ENCODE measurements at regions not wholly inside any gene's neighbourhood (a gene's known extent, or its start where the extent isn't known, plus 50 kb on each side); places are given as distances from the start of the nearest gene placed in this dataset.
A peak's percentile ranks its signal among the peaks of the same experiment; 100 is the strongest.

- no peak for DNase-seq
- H3K4me3 Mint-ChIP-seq, result no peak overlapping the region
- no peaks in the 10 kb centered on the region for H3K9me3 Mint-ChIP-seq
- H3K27me3 Mint-ChIP-seq (ENCODE audit: low read depth), result peaks cover 3% of the 10 kb centered on the region
- peaks cover 2% of the 10 kb centered on the region for H3K4me1 Mint-ChIP-seq (ENCODE audit: low read depth)
- H3K36me3 Mint-ChIP-seq (ENCODE audit: insufficient read depth), result no peaks in the 10 kb centered on the region
- ATAC-seq, result no peak
Measured at GRCh38 chr5:72608926-72609325, 101.7 kb upstream of the ZNF366 start.

- ATAC-seq (no peak), DNase-seq (no peak)
- H3K4me1 Mint-ChIP-seq (ENCODE audit: low read depth), result peaks cover 2% of the 10 kb centered on the region
- peaks cover 3% of the 10 kb centered on the region for H3K27me3 Mint-ChIP-seq (ENCODE audit: low read depth)
- H3K9me3 Mint-ChIP-seq, result no peaks in the 10 kb centered on the region
- no peaks in the 10 kb centered on the region for H3K36me3 Mint-ChIP-seq (ENCODE audit: insufficient read depth)
- H3K4me3 Mint-ChIP-seq, result no peak overlapping the region
Measured at GRCh38 chr5:72608297-72608696, 101.1 kb upstream of the ZNF366 start.

- H3K4me1 Mint-ChIP-seq (ENCODE audit: low read depth), result peaks cover 2% of the 10 kb centered on the region
- no peaks in the 10 kb centered on the region for H3K9me3 Mint-ChIP-seq
- ATAC-seq, result peak in 1 of 2 donors; percentile 7
- peaks cover 3% of the 10 kb centered on the region for H3K27me3 Mint-ChIP-seq (ENCODE audit: low read depth)
- DNase-seq, result no peak
- no peaks in the 10 kb centered on the region for H3K36me3 Mint-ChIP-seq (ENCODE audit: insufficient read depth)
- no peak overlapping the region for H3K4me3 Mint-ChIP-seq
Measured at GRCh38 chr5:72607381-72607780, 100.2 kb upstream of the ZNF366 start.

GRCh38 chr5:72606525-72606924 is 99.3 kb upstream of the ZNF366 start:
- Mint-ChIP-seq H3K9me3 (no peaks in the 10 kb centered on the region), H3K27me3 (ENCODE audit: low read depth) (peaks cover 3% of the 10 kb centered on the region), H3K4me3 (no peak overlapping the region), H3K36me3 (ENCODE audit: insufficient read depth) (no peaks in the 10 kb centered on the region), H3K4me1 (ENCODE audit: low read depth) (peaks cover 2% of the 10 kb centered on the region)
- DNase-seq, result no peak
- no peak for ATAC-seq

GRCh38 chr5:72605632-72606031 is 98.4 kb upstream of the ZNF366 start:
- H3K4me3 Mint-ChIP-seq, result no peak overlapping the region
- no peaks in the 10 kb centered on the region for H3K36me3 Mint-ChIP-seq (ENCODE audit: insufficient read depth)
- H3K4me1 Mint-ChIP-seq (ENCODE audit: low read depth), result no peaks in the 10 kb centered on the region
- DNase-seq, result no peak
- peaks cover 3% of the 10 kb centered on the region for H3K27me3 Mint-ChIP-seq (ENCODE audit: low read depth)
- no peak for ATAC-seq
- no peaks in the 10 kb centered on the region for H3K9me3 Mint-ChIP-seq

GRCh38 chr5:72604798-72605154 is 97.6 kb upstream of the ZNF366 start:
- Mint-ChIP-seq H3K4me1 (ENCODE audit: low read depth) (no peaks in the 10 kb centered on the region), H3K36me3 (ENCODE audit: insufficient read depth) (no peaks in the 10 kb centered on the region), H3K4me3 (no peak overlapping the region), H3K9me3 (no peaks in the 10 kb centered on the region), H3K27me3 (ENCODE audit: low read depth) (no peaks in the 10 kb centered on the region)
- ATAC-seq (no peak), DNase-seq (no peak)

- H3K9me3 Mint-ChIP-seq, result peaks cover under 1% of the 10 kb centered on the region
- DNase-seq (no peak), ATAC-seq (no peak)
- no peaks in the 10 kb centered on the region for H3K36me3 Mint-ChIP-seq (ENCODE audit: insufficient read depth)
- H3K27me3 Mint-ChIP-seq (ENCODE audit: low read depth), result no peaks in the 10 kb centered on the region
- no peak overlapping the region for H3K4me3 Mint-ChIP-seq
- no peaks in the 10 kb centered on the region for H3K4me1 Mint-ChIP-seq (ENCODE audit: low read depth)
Measured at GRCh38 chr5:72604111-72604797, 97.0 kb upstream of the ZNF366 start.

GRCh38 chr5:72602696-72603685 is 95.8 kb upstream of the ZNF366 start:
- ATAC-seq (no peak), DNase-seq (no peak)
- Mint-ChIP-seq H3K36me3 (ENCODE audit: insufficient read depth) (no peaks in the 10 kb centered on the region), H3K27me3 (ENCODE audit: low read depth) (no peaks in the 10 kb centered on the region), H3K4me3 (no peak overlapping the region), H3K4me1 (ENCODE audit: low read depth) (no peaks in the 10 kb centered on the region), H3K9me3 (peaks cover 8% of the 10 kb centered on the region)

GRCh38 chr5:72601861-72602260 is 94.7 kb upstream of the ZNF366 start:
- no peaks in the 10 kb centered on the region for H3K27me3 Mint-ChIP-seq (ENCODE audit: low read depth)
- H3K9me3 Mint-ChIP-seq, result peaks cover 8% of the 10 kb centered on the region
- H3K4me1 Mint-ChIP-seq (ENCODE audit: low read depth), result no peaks in the 10 kb centered on the region
- H3K36me3 Mint-ChIP-seq (ENCODE audit: insufficient read depth), result no peaks in the 10 kb centered on the region
- DNase-seq (no peak), ATAC-seq (no peak)
- H3K4me3 Mint-ChIP-seq, result no peak overlapping the region

- no peak overlapping the region for H3K4me3 Mint-ChIP-seq
- no peaks in the 10 kb centered on the region for H3K4me1 Mint-ChIP-seq (ENCODE audit: low read depth)
- no peaks in the 10 kb centered on the region for H3K36me3 Mint-ChIP-seq (ENCODE audit: insufficient read depth)
- peaks cover 8% of the 10 kb centered on the region for H3K9me3 Mint-ChIP-seq
- no peaks in the 10 kb centered on the region for H3K27me3 Mint-ChIP-seq (ENCODE audit: low read depth)
- ATAC-seq, result no peak
- DNase-seq, result no peak
Measured at GRCh38 chr5:72600391-72600981, 93.3 kb upstream of the ZNF366 start.

- no peak for DNase-seq
- ATAC-seq, result no peak
- Mint-ChIP-seq H3K4me1 (ENCODE audit: low read depth) (no peaks in the 10 kb centered on the region), H3K36me3 (ENCODE audit: insufficient read depth) (no peaks in the 10 kb centered on the region), H3K27me3 (ENCODE audit: low read depth) (no peaks in the 10 kb centered on the region), H3K4me3 (no peak overlapping the region), H3K9me3 (peaks cover 8% of the 10 kb centered on the region)
Measured at GRCh38 chr5:72599519-72600370, 92.5 kb upstream of the ZNF366 start.

- no peak for ATAC-seq
Measured at GRCh38 chr5:72599065-72599433, 91.8 kb upstream of the ZNF366 start.

GRCh38 chr5:72598401-72599064 is 91.3 kb upstream of the ZNF366 start:
- no peak for DNase-seq
- no peaks in the 10 kb centered on the region for H3K27me3 Mint-ChIP-seq (ENCODE audit: low read depth)

More at GRCh38 chr5:72599065-72599433, 91.8 kb upstream of the ZNF366 start:
- H3K27me3 Mint-ChIP-seq (ENCODE audit: low read depth), result no peaks in the 10 kb centered on the region
- no peaks in the 10 kb centered on the region for H3K36me3 Mint-ChIP-seq (ENCODE audit: insufficient read depth)
- H3K9me3 Mint-ChIP-seq, result peaks cover 8% of the 10 kb centered on the region
- no peak for DNase-seq
- no peaks in the 10 kb centered on the region for H3K4me1 Mint-ChIP-seq (ENCODE audit: low read depth)
- no peak overlapping the region for H3K4me3 Mint-ChIP-seq

More at GRCh38 chr5:72598401-72599064, 91.3 kb upstream of the ZNF366 start:
- no peak for ATAC-seq
- H3K4me3 Mint-ChIP-seq, result no peak overlapping the region
- H3K9me3 Mint-ChIP-seq, result peaks cover 8% of the 10 kb centered on the region
- no peaks in the 10 kb centered on the region for H3K36me3 Mint-ChIP-seq (ENCODE audit: insufficient read depth)
- H3K4me1 Mint-ChIP-seq (ENCODE audit: low read depth), result no peaks in the 10 kb centered on the region

All from activated T-cell treated with anti-CD3 and anti-CD28 coated beads, Interleukin-2, amount 50 U/mL, for 4 hours (primary cell).